ENCODE measurements at regions not wholly inside any gene's neighbourhood (a gene's known extent, or its start where the extent isn't known, plus 50 kb on each side); places are given as distances from the start of the nearest gene placed in this dataset.

DNA sequence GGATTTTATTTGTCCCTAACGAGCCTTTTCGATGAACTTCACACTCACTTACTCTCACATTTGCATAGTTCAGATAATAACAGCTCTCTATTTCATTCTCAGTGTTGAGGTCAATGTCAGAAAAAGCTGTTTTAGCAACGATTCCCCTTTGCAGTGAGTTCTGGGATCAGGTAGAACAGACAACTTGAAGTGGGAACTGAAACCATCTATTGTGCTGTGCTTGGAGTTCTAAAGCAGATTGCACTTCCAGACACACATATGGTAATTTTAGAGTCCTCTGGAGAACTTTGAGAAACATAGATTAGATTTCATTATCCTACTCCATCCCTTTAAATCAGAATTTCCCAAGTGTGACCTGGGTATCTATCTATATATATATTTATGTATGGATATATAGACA, 124.6 kb upstream of the BLID start:
- Histone ChIP-seq H3K27ac (ENCODE audit: low read length) (no peak overlapping the region), H3K36me3 (ENCODE audit: insufficient read depth, low read length) (no peaks in the 10 kb centered on the region), H3K27me3 (ENCODE audit: low read length) (no peaks in the 10 kb centered on the region), H2AFZ (ENCODE audit: low read length) (no peak overlapping the region), H3K9me2 (replicated peaks; ENCODE audit: insufficient read depth, low read length) (no peaks in the 10 kb centered on the region), H4K20me1 (ENCODE audit: insufficient read depth, low read depth, low read length) (no peaks in the 10 kb centered on the region), H3K4me2 (ENCODE audit: low read depth, low read length, poor library complexity, severe bottlenecking) (no peak overlapping the region), H3K4me3 (ENCODE audit: low read length) (no peak overlapping the region), H3K4me1 (ENCODE audit: low read length) (no peaks in the 10 kb centered on the region), H3K9ac (ENCODE audit: low read length) (no peak overlapping the region), H3K9me3 (ENCODE audit: low read length) (no peaks in the 10 kb centered on the region), H3K79me2 (ENCODE audit: low read length) (no peaks in the 10 kb centered on the region)
- no peak for DNase-seq

DNA sequence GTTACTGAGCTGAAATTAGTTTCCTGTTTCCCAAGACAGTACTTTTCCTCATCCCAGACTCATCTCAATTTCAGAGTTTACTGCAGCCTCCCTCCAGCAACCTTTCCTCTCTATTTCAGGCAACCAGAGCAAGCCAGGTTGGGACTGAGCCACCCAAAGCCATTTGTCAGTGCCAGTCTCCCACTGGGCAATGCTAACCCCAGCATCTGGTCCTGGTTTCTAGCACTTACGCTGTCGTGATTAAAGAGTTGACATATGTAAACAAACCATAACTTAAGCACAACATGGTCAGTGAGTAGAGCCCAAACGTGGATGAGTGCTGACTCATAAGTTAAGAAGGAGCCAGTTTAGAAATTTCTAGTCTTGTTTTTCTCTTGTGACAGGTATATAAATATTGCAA, 119.6 kb upstream of the BLID start:
- no peak for DNase-seq
- H3K36me3 ChIP-seq (ENCODE audit: insufficient read depth, low read length) = no peaks in the 10 kb centered on the region
- no peak overlapping the region for H3K4me3 ChIP-seq (ENCODE audit: low read length)
- no peak overlapping the region for H2AFZ ChIP-seq (ENCODE audit: low read length)
- no peaks in the 10 kb centered on the region for H4K20me1 ChIP-seq (ENCODE audit: insufficient read depth, low read depth, low read length)
- H3K4me2 ChIP-seq (ENCODE audit: low read depth, low read length, poor library complexity, severe bottlenecking) = no peak overlapping the region
- H3K9ac ChIP-seq (ENCODE audit: low read length) = no peak overlapping the region
- H3K4me1 ChIP-seq (ENCODE audit: low read length) = peaks cover 4% of the 10 kb centered on the region; the same call in 1 of the 2 replicates
- no peak overlapping the region for H3K27ac ChIP-seq (ENCODE audit: low read length)
- H3K79me2 ChIP-seq (ENCODE audit: low read length) = no peaks in the 10 kb centered on the region
- H3K27me3 ChIP-seq (ENCODE audit: low read length) = no peaks in the 10 kb centered on the region
- no peaks in the 10 kb centered on the region for H3K9me3 ChIP-seq (ENCODE audit: low read length)
- no peaks in the 10 kb centered on the region for H3K9me2 ChIP-seq (replicated peaks; ENCODE audit: insufficient read depth, low read length)

DNA sequence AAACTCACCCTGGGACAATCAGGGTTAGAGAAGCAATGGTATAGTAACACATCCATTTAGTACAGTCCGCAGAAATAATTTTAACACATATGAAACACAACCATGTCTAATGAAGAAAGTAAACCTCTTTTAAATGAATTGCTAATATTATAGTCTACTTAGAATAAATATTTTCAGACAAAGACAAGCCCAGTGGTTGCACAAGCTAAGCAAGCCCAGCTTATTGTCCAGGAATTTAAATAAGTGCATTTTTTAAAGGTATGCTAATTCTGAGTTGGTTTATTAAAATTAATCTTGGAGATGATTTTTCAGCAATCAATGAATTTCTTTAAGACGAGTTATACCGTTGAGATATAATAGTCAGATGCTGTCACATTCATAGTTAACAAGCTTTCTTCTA, 118.8 kb upstream of the BLID start:
- DNase-seq = no peak
- Histone ChIP-seq H3K9me3 (ENCODE audit: low read length) (no peaks in the 10 kb centered on the region), H4K20me1 (ENCODE audit: insufficient read depth, low read depth, low read length) (no peaks in the 10 kb centered on the region), H3K4me2 (ENCODE audit: low read depth, low read length, poor library complexity, severe bottlenecking) (no peak overlapping the region), H3K79me2 (ENCODE audit: low read length) (no peaks in the 10 kb centered on the region), H3K27me3 (ENCODE audit: low read length) (no peaks in the 10 kb centered on the region), H3K36me3 (ENCODE audit: insufficient read depth, low read length) (no peaks in the 10 kb centered on the region), H2AFZ (ENCODE audit: low read length) (no peak overlapping the region), H3K4me3 (ENCODE audit: low read length) (no peak overlapping the region), H3K9me2 (replicated peaks; ENCODE audit: insufficient read depth, low read length) (no peaks in the 10 kb centered on the region), H3K9ac (ENCODE audit: low read length) (no peak overlapping the region), H3K4me1 (ENCODE audit: low read length) (peaks cover 4% of the 10 kb centered on the region; the same call in 1 of the 2 replicates), H3K27ac (ENCODE audit: low read length) (no peak overlapping the region)

DNA sequence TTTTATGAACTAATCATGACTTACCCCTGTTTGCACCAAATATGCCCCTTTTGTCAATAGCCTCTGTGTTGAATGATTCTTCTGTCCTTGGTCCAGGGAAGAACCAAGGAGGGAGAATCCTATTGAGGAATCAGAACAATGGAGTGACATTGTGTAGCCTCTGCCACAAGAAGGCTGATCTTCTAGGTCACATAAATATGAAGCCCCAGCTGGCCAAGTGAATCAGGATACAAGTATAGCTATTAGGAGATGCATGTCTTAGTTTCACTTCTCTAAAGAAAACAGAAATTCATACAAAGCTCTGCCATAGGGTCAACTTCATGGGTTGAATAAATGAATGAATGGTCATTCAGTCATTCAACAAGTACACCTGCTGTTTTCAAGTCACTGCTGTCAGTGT, 118.2 kb upstream of the BLID start:
- H2AFZ ChIP-seq (ENCODE audit: low read length) = no peak overlapping the region
- H4K20me1 ChIP-seq (ENCODE audit: insufficient read depth, low read depth, low read length) = no peaks in the 10 kb centered on the region
- no peaks in the 10 kb centered on the region for H3K9me3 ChIP-seq (ENCODE audit: low read length)
- H3K4me2 ChIP-seq (ENCODE audit: low read depth, low read length, poor library complexity, severe bottlenecking) = no peak overlapping the region
- no peak overlapping the region for H3K9ac ChIP-seq (ENCODE audit: low read length)
- H3K4me3 ChIP-seq (ENCODE audit: low read length) = no peak overlapping the region
- no peak overlapping the region for H3K27ac ChIP-seq (ENCODE audit: low read length)
- H3K9me2 ChIP-seq (replicated peaks; ENCODE audit: insufficient read depth, low read length) = no peaks in the 10 kb centered on the region
- no peaks in the 10 kb centered on the region for H3K36me3 ChIP-seq (ENCODE audit: insufficient read depth, low read length)
- peaks cover 4% of the 10 kb centered on the region; the same call in 1 of the 2 replicates for H3K4me1 ChIP-seq (ENCODE audit: low read length)
- H3K27me3 ChIP-seq (ENCODE audit: low read length) = no peaks in the 10 kb centered on the region
- no peaks in the 10 kb centered on the region for H3K79me2 ChIP-seq (ENCODE audit: low read length)
- peak; percentile 40 for DNase-seq

DNA sequence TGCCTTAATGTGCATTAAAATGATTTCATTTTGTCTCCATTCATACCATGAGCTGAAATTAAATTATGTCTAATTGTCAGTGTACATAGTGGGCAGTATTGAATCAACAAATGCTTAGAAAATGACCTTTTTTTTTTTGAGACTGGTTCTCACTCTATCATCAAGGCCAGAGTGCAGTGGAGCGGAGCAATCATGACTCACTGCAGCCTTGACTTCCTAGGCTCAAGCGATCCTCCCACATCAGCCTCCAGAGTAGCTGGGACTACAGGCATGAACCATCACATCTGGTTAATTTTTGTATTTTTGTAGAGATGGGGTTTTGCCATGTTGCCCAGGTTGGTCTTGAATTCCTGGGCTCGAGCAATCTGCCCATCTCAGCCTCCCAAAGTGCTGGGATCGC, 117.0 kb upstream of the BLID start:
- H3K4me2 ChIP-seq (ENCODE audit: low read depth, low read length, poor library complexity, severe bottlenecking) = no peak overlapping the region
- H3K9ac ChIP-seq (ENCODE audit: low read length) = no peak overlapping the region
- no peaks in the 10 kb centered on the region for H4K20me1 ChIP-seq (ENCODE audit: insufficient read depth, low read depth, low read length)
- H3K9me3 ChIP-seq (ENCODE audit: low read length) = no peaks in the 10 kb centered on the region
- H3K4me3 ChIP-seq (ENCODE audit: low read length) = no peak overlapping the region
- DNase-seq = no peak
- H3K79me2 ChIP-seq (ENCODE audit: low read length) = no peaks in the 10 kb centered on the region
- no peak overlapping the region for H3K27ac ChIP-seq (ENCODE audit: low read length)
- H3K27me3 ChIP-seq (ENCODE audit: low read length) = no peaks in the 10 kb centered on the region
- H2AFZ ChIP-seq (ENCODE audit: low read length) = no peak overlapping the region
- no peaks in the 10 kb centered on the region for H3K36me3 ChIP-seq (ENCODE audit: insufficient read depth, low read length)
- peaks cover 4% of the 10 kb centered on the region; the same call in 1 of the 2 replicates for H3K4me1 ChIP-seq (ENCODE audit: low read length)
- H3K9me2 ChIP-seq (replicated peaks; ENCODE audit: insufficient read depth, low read length) = no peaks in the 10 kb centered on the region

DNA sequence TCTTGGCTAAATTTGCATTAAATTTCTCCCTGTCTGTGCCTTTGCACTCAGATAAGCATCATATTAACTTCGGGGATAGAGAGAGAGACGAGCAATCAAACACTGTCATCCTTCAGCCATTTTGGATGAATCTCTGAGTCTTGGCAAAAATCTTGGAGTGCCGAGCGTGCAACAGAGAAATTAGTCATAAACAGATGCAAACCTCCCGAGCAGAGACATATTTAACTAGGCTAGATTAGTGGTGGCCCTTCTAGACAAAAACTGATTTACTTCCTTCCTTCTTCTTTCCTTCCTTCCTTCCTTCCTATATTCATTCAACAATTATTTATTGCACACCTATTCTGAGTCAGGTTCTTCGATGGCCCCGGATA, 114.4 kb upstream of the BLID start:
- Histone ChIP-seq H3K27me3 (ENCODE audit: low read length) (no peaks in the 10 kb centered on the region), H3K4me3 (ENCODE audit: low read length) (no peak overlapping the region), H3K9me3 (ENCODE audit: low read length) (no peaks in the 10 kb centered on the region), H3K79me2 (ENCODE audit: low read length) (no peaks in the 10 kb centered on the region), H3K9me2 (replicated peaks; ENCODE audit: insufficient read depth, low read length) (no peaks in the 10 kb centered on the region), H3K9ac (ENCODE audit: low read length) (no peak overlapping the region), H3K27ac (ENCODE audit: low read length) (no peak overlapping the region), H2AFZ (ENCODE audit: low read length) (no peak overlapping the region), H4K20me1 (ENCODE audit: insufficient read depth, low read depth, low read length) (no peaks in the 10 kb centered on the region), H3K4me2 (ENCODE audit: low read depth, low read length, poor library complexity, severe bottlenecking) (no peak overlapping the region), H3K4me1 (ENCODE audit: low read length) (peaks cover 8% of the 10 kb centered on the region; the same call in 1 of the 2 replicates), H3K36me3 (ENCODE audit: insufficient read depth, low read length) (no peaks in the 10 kb centered on the region)
- DNase-seq = no peak

DNA sequence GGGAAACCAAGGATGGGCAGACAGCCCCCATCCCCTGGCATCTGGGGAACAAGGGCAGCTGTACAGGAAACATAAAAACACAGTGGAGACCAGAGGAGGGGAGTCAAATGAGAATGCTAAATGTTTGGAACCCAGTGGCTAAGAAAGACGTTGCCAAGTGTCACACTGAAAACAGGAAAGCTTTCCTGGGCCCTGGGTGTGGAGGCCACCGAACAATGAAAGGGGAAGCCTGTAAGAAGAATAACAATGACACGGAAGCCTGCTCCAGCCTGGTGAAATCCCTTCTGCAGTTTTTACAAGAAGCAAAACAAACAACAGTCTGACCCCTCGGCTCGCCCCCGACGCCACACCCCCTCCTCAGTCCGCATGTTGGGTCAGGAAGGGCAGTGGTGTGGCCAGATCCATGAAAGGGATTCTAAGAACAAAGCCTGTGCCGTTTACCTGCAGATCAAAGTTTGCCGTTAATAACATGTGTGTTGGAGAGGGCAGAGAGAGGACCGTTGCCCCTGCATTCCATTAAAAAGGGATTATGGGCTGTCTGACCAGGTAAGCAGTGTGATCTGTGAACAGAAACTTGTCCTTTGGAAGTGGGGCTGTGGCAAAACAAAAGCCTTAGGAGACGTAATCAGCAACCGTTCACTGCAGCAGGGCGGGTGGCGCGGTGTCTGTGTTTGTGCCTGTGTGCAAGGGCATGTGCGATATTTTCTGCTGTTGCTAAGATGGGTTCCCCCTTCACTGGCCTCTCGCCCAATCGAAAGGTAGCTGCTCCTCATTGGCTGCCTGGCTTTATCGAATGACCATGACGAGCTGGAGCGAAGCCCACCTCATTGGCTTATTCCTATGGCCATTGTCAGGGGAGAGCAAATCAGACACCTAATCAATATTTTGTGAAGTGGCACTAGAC, 113.7 kb upstream of the BLID start:
- DNase-seq = no peak
- H3K9me3 ChIP-seq (ENCODE audit: low read length) = no peaks in the 10 kb centered on the region
- no peaks in the 10 kb centered on the region for H4K20me1 ChIP-seq (ENCODE audit: insufficient read depth, low read depth, low read length)
- no peaks in the 10 kb centered on the region for H3K36me3 ChIP-seq (ENCODE audit: insufficient read depth, low read length)
- no peak overlapping the region for H3K4me3 ChIP-seq (ENCODE audit: low read length)
- H3K27me3 ChIP-seq (ENCODE audit: low read length) = no peaks in the 10 kb centered on the region
- peaks cover 8% of the 10 kb centered on the region; the same call in 1 of the 2 replicates for H3K4me1 ChIP-seq (ENCODE audit: low read length)
- no peaks in the 10 kb centered on the region for H3K79me2 ChIP-seq (ENCODE audit: low read length)
- no peak overlapping the region for H3K9ac ChIP-seq (ENCODE audit: low read length)
- H2AFZ ChIP-seq (ENCODE audit: low read length) = no peak overlapping the region
- H3K4me2 ChIP-seq (ENCODE audit: low read depth, low read length, poor library complexity, severe bottlenecking) = no peak overlapping the region
- H3K27ac ChIP-seq (ENCODE audit: low read length) = no peak overlapping the region
- H3K9me2 ChIP-seq (replicated peaks; ENCODE audit: insufficient read depth, low read length) = no peaks in the 10 kb centered on the region

DNA sequence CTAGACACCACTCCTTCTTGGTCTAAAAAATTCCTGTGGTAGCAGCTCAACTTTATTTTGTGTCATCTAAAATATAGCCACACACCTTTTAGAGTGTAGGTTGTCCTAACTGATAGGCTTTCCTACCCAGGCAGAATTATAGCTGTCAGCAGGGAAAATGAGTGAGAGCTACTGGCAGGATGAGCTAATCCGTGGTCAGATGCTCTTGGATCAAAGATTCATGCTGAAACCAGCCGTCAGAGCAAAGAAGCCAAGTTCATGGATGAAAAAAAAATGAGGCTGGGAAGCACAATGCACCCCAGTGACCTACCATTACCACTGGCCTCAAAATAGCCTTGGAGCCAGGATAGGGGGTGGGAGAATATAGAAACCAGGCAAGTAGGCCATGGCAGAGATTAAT, 113.1 kb upstream of the BLID start:
- DNase-seq = no peak
- Histone ChIP-seq H3K9me3 (ENCODE audit: low read length) (no peaks in the 10 kb centered on the region), H3K4me2 (ENCODE audit: low read depth, low read length, poor library complexity, severe bottlenecking) (no peak overlapping the region), H3K9ac (ENCODE audit: low read length) (no peak overlapping the region), H2AFZ (ENCODE audit: low read length) (no peak overlapping the region), H3K36me3 (ENCODE audit: insufficient read depth, low read length) (no peaks in the 10 kb centered on the region), H3K4me1 (ENCODE audit: low read length) (peaks cover 5% of the 10 kb centered on the region; the same call in 1 of the 2 replicates), H3K27ac (ENCODE audit: low read length) (no peak overlapping the region), H3K9me2 (replicated peaks; ENCODE audit: insufficient read depth, low read length) (no peaks in the 10 kb centered on the region), H3K27me3 (ENCODE audit: low read length) (no peaks in the 10 kb centered on the region), H3K4me3 (ENCODE audit: low read length) (no peak overlapping the region), H4K20me1 (ENCODE audit: insufficient read depth, low read depth, low read length) (no peaks in the 10 kb centered on the region), H3K79me2 (ENCODE audit: low read length) (no peaks in the 10 kb centered on the region)

All from Karpas-422 (cell line).